ENCODE measurements at regions not wholly inside any gene's neighbourhood (a gene's known extent, or its start where the extent isn't known, plus 50 kb on each side); places are given as distances from the start of the nearest gene placed in this dataset.

DNA sequence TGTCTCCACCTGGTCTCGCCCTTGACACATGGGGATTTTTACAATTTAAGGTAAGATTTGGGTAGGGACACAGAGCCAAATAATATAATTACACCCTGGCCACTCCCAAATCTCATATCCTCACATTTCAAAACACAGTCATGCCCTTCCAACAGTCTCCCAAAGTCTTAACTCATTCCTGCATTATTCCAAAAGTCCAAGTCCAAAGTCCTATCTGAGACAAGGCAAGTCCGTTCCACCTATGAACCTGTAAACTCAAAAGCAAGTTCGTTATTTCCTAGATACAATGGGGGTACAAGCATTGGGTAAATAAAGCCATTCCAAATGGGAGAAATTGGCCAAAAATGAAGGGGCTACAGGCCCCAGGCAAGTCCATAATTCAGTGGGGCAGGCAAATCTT lies 380.8 kb downstream of the CXXC4 start:
- no peak overlapping the region for H3K4me3 ChIP-seq (ENCODE audit: low read length)
- no peak for DNase-seq (ENCODE audit: low read depth)
- TF ChIP-seq, protein P1, sequence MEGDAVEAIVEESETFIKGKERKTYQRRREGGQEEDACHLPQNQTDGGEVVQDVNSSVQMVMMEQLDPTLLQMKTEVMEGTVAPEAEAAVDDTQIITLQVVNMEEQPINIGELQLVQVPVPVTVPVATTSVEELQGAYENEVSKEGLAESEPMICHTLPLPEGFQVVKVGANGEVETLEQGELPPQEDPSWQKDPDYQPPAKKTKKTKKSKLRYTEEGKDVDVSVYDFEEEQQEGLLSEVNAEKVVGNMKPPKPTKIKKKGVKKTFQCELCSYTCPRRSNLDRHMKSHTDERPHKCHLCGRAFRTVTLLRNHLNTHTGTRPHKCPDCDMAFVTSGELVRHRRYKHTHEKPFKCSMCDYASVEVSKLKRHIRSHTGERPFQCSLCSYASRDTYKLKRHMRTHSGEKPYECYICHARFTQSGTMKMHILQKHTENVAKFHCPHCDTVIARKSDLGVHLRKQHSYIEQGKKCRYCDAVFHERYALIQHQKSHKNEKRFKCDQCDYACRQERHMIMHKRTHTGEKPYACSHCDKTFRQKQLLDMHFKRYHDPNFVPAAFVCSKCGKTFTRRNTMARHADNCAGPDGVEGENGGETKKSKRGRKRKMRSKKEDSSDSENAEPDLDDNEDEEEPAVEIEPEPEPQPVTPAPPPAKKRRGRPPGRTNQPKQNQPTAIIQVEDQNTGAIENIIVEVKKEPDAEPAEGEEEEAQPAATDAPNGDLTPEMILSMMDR (conservative IDR thresholded peaks at IDR 0.05; ENCODE audit: low read length), result no peak

DNA sequence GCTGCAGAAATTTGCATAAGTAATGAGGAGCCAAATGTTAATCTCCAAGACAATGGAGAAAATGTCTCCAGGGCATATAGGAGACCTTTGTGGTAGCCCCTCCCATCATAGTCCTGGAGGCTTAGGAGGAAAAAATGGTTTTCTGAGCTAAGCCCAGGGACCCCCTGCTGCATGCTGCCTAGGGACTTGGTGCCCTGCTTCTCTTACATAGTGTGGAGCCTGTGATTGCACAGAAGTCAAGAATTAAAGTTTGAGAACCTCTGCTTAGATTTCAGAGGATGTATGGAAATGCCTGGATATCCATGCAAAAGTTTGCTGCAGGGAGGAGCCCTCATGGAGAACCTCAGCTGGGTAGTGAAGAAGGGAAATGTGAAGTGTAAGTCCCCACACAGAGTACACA lies 379.4 kb upstream of the TACR3 start:
- TF ChIP-seq, protein P1 (conservative IDR thresholded peaks at IDR 0.05; ENCODE audit: low read length), result no peak
- no peak for DNase-seq (ENCODE audit: low read depth)
- H3K4me3 ChIP-seq (ENCODE audit: low read length), result no peak overlapping the region

DNA sequence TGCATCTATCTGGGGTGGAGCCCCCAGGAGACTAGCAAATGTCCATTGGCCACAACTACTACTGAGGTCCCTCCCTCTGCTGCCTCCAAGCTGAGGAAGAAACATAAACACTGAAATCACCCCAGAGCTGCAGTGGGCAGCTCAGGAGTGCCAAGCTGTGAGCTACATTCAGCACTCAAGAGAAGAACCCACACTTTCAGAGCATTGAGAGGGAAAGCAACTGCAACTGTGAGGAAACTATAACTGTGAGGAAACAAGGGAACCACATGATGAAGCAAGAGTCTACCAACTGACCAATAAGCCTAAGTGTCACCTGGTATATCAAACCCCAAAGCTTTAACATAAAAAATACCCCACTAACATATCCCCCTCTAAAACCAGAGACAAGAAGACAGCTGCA lies 373.5 kb upstream of the TACR3 start:
- TF ChIP-seq, protein P1 (conservative IDR thresholded peaks at IDR 0.05; ENCODE audit: low read length), result no peak
- DNase-seq (ENCODE audit: low read depth), result no peak
- no peak overlapping the region for H3K4me3 ChIP-seq (ENCODE audit: low read length)

DNA sequence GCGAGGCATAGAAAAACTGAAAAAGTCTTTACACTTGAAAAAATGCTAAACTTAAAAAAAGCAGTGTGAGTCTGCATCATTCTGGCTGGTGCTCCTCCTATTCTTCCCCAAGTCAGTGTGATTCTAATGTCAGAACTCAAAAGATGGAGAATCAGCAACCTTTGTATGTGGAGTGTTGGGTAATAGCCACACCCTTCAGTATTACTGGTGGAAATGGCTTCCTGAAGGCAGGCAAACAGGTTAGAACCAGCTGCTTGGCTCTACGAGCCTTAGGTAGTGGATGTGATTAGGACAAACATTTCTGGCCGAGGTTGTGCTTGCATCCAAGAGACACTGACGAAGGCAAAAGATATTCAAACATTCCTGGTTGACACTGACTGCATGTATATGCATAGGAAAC lies 353.4 kb upstream of the TACR3 start:
- no peak overlapping the region for H3K4me3 ChIP-seq (ENCODE audit: low read length)
- TF ChIP-seq, protein P1 (conservative IDR thresholded peaks at IDR 0.05; ENCODE audit: low read length), result no peak
- no peak for DNase-seq (ENCODE audit: low read depth)

DNA sequence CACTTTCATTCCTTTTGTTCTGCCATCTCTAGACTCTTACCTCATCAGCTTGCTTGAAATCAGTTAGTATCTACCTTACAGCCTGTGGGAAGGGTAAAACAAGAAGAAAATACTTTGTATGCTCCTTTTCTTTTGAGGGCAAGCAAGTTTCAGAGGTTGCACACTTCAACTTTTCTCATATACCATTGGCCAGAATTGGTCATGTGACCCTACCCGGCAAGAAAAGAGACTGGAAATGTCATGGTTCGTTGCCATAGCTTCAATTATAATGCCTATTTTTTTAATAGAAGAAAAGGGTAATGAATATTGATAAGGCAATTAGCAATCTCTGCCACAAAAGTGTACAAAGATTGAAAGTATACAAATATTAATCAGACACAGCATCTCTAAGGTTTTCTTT lies 346.7 kb upstream of the TACR3 start:
- TF ChIP-seq, protein P1 (conservative IDR thresholded peaks at IDR 0.05; ENCODE audit: low read length), result no peak
- no peak for DNase-seq (ENCODE audit: low read depth)
- H3K4me3 ChIP-seq (ENCODE audit: low read length), result no peak overlapping the region

DNA sequence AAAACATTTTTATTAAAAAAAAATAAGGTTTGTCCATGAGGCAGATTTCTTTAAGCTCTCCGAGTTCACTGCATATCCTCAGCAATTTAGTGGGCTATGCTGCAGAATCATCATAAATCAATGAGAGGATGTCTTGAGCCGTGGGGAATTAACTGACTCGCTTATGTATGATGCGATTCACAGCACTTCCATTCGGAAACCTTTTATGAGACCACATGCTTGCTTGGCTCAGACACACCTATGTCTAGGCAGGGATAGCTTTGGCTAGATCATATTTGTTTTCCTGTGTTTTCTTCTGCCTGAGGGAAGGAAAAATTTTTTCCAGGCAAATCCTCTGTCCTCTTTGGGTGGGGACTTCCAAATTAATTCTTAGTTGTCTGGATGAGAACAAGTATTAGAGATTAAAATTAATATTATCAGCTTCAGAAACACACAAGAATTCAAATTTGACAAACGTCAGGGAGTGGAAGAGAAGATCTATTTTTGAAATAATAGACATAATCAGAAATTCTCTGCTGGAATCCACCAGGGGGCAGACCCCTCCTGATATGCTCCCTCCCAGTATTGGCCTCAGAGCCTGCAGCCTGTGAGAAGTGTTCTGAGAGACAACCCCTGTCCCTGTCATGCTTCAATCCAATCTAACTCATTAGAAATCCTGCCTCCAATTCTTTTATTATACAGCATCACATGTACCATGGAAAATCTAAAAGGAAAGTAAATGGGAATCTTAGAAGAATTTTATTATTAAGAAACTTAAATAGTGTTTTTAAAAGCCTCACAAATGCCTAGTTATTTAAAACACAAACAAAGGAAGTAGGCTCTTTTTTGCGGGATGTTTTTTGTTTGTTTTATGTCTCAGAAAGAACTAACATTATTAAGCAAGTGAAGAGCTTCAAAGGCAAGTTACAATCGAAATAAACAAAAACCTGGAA lies 345.1 kb upstream of the TACR3 start:
- TF ChIP-seq, protein P1 (conservative IDR thresholded peaks at IDR 0.05; ENCODE audit: low read length), result no peak; the same call in 1 of the 2 replicates
- no peak overlapping the region for H3K4me3 ChIP-seq (ENCODE audit: low read length)
- no peak for DNase-seq (ENCODE audit: low read depth)

DNA sequence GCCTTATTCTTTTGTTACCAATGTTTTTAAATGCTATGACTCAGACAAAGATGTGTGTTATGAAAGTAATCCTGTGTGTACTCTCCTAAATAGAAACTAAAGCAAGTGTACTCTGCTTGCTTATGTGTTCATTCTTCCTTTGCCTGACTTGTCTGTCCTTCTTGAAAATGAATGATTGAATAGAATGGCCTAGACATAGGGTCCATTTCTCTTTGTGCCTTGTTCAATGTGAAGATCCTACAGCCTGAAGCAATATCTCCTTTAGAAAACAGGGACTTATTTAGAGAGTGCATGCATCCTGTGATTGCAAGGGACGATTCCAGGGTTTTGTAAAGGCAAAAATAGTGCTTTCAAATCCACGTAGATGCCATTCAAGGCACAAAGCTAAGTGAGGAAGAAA lies 343.6 kb upstream of the TACR3 start:
- TF ChIP-seq, protein P1 (conservative IDR thresholded peaks at IDR 0.05; ENCODE audit: low read length), result no peak
- H3K4me3 ChIP-seq (ENCODE audit: low read length), result no peak overlapping the region
- DNase-seq (ENCODE audit: low read depth), result no peak
